Lower leg skin (tissue), 4 donors: ENCODE measurements at regions not wholly inside any gene's neighbourhood (a gene's known extent, or its start where the extent isn't known, plus 50 kb on each side); places are given as distances from the start of the nearest gene placed in this dataset.

ENCODE experiments used
- DNase-seq, 2 donors: peaks; one replicate each; pipeline ENCODE4 v3.0.0-alpha.2; 2019; ENCODE audit warnings: low spot score in 2 of 2
- H3K4me3 ChIP-seq: fragments of 200-600 bp; sonication (generic); 2 replicates; pipeline ENCODE4 v1.5.1; 2017; ENCODE audit warnings: mild to moderate bottlenecking, low read depth; ENCODE audit not compliant: poor library complexity, severe bottlenecking
- CTCF ChIP-seq, 3 donors: fragments of 450-650 bp; IDR thresholded peaks; one replicate each; pipeline ENCODE4 v1.5.1; 2016; ENCODE audit warnings: antibody characterized with exemption in 3 of 3, mild to moderate bottlenecking in 3 of 3, moderate library complexity in 2 of 3
- POLR2A ChIP-seq, 2 donors: fragments of 450-650 bp; IDR thresholded peaks; one replicate each; pipeline ENCODE4 v1.6.1; 2016 to 2017; ENCODE audit warnings: antibody characterized with exemption in 2 of 2, mild to moderate bottlenecking in 1 of 2, moderate library complexity in 1 of 2
- WGBS, 2 donors: methylation state at CpG; one replicate each; pipeline ENCODE4 v1.1.5; 2018; 5-methylcytosine and 5-hydroxymethylcytosine counted together
- intact Hi-C: fragments of 100-400 bp; cut with DNase I; formaldehyde crosslinking; loops from one replicate; pipeline ENCODE4 v1.15.0; 2023; ENCODE audit warnings: low total_unique reads

- H3K4me3 ChIP-seq = no peak overlapping the region
- no peak for TF ChIP-seq POLR2A (IDR thresholded peaks at IDR 0.05)
- TF ChIP-seq CTCF (IDR thresholded peaks at IDR 0.05) = no peak
- WGBS, 2 donors = 40 to 42% methylated on average over 10 of the region's 10 CpGs
- no peak for DNase-seq
- intact Hi-C loops = no loop called here
Observed at GRCh38 chr2:173654161-173654895, 299.7 kb downstream of the CDCA7 start.

DNA sequence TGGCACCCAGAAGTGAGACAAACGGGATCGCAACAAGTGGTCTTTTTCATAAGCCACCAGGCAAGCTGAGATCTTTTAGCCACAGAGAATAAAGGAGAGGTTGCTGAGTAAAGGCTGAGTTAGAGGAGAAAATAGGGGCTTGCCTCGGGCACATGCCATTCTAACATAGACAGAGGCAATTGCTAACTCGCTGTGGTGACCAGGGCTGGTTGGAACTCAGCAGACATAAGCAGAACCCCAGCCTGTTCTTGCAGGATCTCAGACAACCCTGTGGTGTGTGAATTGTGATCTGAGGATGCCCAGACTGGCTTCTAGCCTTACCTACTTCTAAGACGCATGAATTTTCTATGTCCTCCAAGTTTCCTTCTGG, 300.2 kb downstream of the CDCA7 start:
- intact Hi-C loops = no loop called here
- no peak overlapping the region for H3K4me3 ChIP-seq
- WGBS, 2 donors = 66 to 71% methylated on average over 5 of the region's 5 CpGs
- no peak for DNase-seq
- TF ChIP-seq CTCF (IDR thresholded peaks at IDR 0.05) (no peak), POLR2A (IDR thresholded peaks at IDR 0.05) (no peak)

DNA sequence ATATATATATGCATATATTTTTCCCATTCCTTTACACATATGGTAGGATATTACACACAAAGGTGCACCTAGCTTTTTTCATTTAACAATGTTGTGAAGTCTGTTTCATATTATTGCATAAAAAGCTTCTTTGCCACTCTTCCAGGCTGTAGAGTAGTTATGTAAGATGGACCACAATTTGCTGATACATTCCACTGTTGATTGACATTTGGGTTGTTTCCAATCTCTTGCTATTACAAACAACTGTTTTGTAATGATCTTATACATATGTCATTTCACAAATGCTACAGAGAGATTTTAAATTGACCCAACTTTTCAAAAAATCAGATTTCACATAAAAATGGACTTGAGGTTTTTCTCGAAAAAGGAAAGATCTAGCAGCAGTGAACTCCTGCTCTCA, 301.4 kb downstream of the CDCA7 start:
- no peak for TF ChIP-seq CTCF (IDR thresholded peaks at IDR 0.05)
- TF ChIP-seq POLR2A (IDR thresholded peaks at IDR 0.05) = no peak
- intact Hi-C loops = no loop called here
- H3K4me3 ChIP-seq = no peak overlapping the region
- WGBS, 2 donors = 0 to 90% methylated on average over 1 of the region's 1 CpG
- DNase-seq = no peak

GRCh38 chr2:173657996-173658717, 303.5 kb downstream of the CDCA7 start:
- TF ChIP-seq CTCF (IDR thresholded peaks at IDR 0.05) = no peak
- no peak for TF ChIP-seq POLR2A (IDR thresholded peaks at IDR 0.05)
- WGBS, 2 donors = 67 to 79% methylated on average over 10 of the region's 10 CpGs
- intact Hi-C loops = no loop called here
- H3K4me3 ChIP-seq = no peak overlapping the region
- peak in 1 of 2 donors; percentile 21 for DNase-seq

DNA sequence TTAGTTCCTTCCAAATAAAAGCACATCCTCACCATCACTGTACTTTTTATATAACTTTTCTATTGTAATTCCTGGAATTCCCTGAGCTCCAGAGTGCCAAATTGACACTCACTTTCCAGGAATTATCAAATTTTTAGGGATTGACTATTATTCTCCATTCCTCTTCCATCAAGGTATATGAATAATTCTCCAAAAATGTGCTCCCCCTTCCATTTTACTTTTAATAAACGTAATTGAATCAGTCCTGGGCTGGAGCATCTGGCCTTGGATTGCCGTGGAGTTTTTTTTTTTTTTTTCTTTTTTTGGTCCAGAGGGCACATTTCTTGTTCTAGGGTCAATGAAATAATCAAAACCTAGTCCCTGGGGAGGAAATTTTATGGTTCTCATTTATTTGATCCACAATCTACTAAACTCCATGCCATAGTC, 304.3 kb downstream of the CDCA7 start:
- H3K4me3 ChIP-seq = no peak overlapping the region
- intact Hi-C loops = no loop called here
- WGBS, 2 donors = 48 to 64% methylated on average over 2 of the region's 2 CpGs

More for the DNA sequence above, 304.3 kb downstream of the CDCA7 start:
- TF ChIP-seq CTCF (IDR thresholded peaks at IDR 0.05) (no peak), POLR2A (IDR thresholded peaks at IDR 0.05) (no peak)
- no peak for DNase-seq
